ENCODE measurements at regions not wholly inside any gene's neighbourhood (a gene's known extent, or its start where the extent isn't known, plus 50 kb on each side); places are given as distances from the start of the nearest gene placed in this dataset.

DNA sequence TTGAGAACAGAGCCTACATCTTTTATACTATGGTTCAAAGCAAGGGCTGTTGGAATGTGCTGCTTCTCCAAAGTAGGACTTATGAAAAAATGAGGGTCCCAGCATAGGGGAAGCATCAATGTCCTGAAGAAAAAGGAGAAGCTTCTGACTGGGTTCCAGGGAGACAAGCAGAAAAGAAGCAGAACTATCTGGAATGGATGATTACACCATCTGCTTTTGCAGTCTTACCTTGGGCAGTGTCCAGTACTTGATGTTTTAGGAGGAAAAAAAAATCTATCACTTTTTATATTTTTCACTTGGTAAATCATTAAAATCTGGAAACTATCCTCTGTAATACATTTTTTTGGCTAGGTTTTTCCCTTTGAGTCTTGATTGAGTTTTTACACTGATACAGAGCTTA, 57.9 kb upstream of the DPH6 start:
- no peak for TF ChIP-seq POLR2AphosphoS5 (IDR thresholded peaks at IDR 0.05; ENCODE audit: low read depth, low read length)
- TF ChIP-seq TAF1 (IDR thresholded peaks at IDR 0.05; ENCODE audit: borderline replicate concordance, insufficient read depth, low read length), result no peak
